GM12801 (cell line): ENCODE measurements at regions not wholly inside any gene's neighbourhood (a gene's known extent, or its start where the extent isn't known, plus 50 kb on each side); places are given as distances from the start of the nearest gene placed in this dataset.

Experiments used
- CTCF ChIP-seq: IDR thresholded peaks from one replicate; pipeline ENCODE4 v1.5.1; 2011; ENCODE audit warnings: control low read depth; ENCODE audit not compliant: insufficient read length; ENCODE audit errors: extremely low read depth

DNA sequence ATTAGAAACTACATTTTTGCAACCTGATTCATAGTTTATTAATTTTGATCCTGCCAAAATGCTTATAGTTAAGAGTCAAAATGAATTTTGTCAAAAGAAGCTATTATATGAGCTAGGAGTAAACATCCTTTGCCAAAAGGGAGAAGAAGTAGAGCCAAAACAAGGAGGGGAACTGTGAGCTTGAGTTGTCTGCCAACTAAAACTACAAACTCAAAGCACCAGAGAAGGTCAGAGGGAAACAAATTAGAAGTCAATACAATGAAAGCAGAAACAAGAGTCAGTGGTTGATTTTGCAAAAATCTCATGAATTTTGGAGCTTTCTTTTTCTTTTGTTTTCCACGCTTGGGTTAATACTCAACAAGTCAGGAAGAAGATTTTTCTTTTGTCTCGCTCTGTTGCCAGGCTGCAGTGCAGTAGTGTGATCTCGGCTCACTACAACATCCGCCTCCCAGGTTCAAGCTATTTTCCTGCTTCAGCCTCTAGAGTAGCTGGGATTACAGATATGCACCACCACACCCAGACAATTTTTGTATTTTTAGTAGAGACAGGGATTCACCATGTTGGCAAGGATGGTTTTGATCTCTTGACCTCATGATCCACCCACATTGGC, 508.5 kb downstream of the RIT2 start:
- no peak for TF ChIP-seq CTCF

DNA sequence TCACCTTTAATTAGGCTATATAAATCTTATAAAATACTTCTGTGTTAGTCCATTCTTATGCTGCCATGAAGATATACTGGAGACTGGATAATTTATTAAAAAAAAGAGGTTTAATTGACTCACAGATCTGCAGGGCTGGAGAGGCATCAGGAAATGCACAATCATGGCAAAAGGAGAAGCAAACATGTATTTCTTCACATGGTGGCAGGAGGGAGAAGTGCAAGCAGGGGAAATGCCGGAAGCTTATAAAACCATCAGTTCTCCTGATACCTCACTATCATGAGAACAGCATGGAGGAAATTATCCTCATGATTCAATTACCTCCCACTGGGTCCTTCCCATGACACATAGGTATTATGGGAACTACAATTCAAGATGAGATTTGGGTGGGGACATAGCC, 504.4 kb downstream of the RIT2 start:
- no peak for TF ChIP-seq CTCF

DNA sequence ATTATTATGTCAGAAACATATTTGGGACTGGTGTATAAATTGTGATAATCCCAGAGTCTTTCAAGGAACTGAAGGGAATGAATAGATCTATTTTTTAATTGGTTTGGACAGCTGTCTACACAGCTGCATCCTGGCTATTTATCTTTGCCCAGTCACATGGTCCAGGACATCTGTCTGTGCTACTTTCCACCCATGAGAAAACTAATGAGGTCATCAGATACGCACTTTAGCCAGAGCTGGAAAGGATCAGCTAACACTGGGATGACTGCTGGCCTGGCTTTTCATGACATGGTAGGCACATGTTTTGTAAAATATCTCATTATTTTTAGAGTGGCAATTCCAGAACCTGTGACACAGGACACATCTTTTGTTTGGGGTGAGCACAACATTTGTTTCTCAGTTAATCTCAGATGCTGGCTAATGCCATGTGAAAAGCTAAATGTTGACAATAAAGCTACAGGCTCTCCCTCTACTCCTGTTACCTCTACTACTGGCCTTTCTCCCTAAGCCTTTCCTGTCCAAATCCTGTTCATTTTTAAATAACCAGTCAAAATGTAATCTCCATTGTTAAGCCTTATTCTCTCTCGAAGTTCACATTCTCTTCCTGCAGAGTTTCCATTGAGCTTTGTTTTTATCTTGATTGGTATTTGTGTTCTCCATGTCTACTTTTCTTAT, 500.7 kb downstream of the RIT2 start:
- TF ChIP-seq CTCF = no peak

DNA sequence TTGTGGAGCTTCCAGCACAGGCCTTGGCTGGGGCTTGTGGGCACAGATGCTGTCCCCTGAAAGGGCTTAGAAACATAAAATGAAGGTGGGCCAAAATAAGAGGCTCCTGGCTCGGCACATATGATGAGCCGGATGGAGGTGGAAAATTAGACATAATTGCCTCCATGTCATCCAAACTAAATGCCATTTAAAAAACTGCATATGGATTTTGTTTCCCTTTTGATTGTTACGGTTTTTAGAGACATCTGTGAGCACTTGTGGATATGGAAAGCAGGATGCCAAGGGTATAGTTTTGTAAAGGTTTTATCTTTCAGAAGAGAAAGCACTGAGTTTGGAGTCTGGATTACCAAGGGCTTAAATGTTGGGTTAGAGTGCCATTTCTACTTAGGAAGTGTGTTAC, 498.3 kb downstream of the RIT2 start:
- no peak for TF ChIP-seq CTCF

DNA sequence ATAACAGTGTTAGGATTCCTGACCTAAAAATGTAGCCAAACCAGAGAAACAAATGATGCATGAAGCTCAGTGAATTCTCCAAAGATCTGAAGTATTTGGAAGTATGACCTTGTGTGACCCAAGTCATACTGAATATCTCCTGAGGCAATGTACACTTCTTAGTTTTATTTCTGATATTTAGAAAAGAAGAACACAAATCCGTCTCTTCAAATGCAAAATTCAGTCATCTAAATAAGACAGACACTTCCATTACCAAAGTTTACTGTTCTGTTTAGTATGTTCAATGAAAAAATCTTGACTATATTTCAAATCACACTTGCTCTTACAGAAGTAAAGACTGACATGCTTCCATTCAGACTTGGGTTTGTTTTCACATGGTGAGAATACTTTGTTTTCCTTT, 495.7 kb downstream of the RIT2 start:
- TF ChIP-seq CTCF = no peak

GRCh38 chr18:42620657-42621056, 494.8 kb downstream of the RIT2 start:
- TF ChIP-seq CTCF = no peak

DNA sequence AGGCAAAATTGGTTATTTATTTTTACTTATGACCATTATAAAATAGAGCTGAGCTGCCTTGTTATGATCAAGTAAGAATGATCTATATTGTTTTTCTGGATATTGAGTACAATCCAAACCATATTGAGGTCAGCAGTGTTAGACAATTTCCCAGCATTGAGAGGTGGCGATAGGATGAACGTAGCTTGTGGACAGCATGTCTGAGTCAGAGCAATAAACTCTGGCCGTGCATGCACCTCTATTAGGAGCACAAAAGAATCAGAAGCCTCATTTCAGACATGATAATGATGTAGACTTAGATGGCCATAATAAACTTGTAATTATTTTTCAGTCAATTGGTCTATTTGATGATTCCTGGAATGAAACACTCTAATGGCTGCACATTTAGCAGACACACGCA, 491.6 kb downstream of the RIT2 start:
- TF ChIP-seq CTCF = no peak
